LNCAP (cell line): ENCODE measurements at regions not wholly inside any gene's neighbourhood (a gene's known extent, or its start where the extent isn't known, plus 50 kb on each side); places are given as distances from the start of the nearest gene placed in this dataset.

Source experiments
- TF ChIP-seq, protein P1 (sequence below): fragments of 450-650 bp; IDR thresholded peaks from 2 replicates; pipeline ENCODE4 v1.5.1; 2017; ENCODE audit warnings: mild to moderate bottlenecking

DNA sequence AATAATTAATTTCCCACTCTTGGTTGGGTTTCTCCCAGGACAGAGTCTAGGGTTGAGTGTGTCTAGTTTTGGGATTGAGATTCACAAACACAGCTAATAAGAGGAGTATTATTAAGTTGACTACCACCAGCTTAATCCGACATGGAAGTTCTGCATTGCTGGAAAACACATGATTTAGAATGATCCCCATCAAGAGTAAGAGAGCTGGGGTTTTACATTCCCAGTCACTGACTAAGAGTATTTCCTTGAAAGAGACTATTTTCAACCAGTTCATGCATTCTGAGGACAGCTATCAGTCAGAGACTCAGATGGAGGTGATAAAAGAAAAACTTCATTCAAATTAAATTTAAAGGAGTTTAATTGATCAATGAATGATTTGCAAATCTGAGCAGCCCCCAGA lies 334.6 kb upstream of the LRATD1 start:
- TF ChIP-seq, protein P1, sequence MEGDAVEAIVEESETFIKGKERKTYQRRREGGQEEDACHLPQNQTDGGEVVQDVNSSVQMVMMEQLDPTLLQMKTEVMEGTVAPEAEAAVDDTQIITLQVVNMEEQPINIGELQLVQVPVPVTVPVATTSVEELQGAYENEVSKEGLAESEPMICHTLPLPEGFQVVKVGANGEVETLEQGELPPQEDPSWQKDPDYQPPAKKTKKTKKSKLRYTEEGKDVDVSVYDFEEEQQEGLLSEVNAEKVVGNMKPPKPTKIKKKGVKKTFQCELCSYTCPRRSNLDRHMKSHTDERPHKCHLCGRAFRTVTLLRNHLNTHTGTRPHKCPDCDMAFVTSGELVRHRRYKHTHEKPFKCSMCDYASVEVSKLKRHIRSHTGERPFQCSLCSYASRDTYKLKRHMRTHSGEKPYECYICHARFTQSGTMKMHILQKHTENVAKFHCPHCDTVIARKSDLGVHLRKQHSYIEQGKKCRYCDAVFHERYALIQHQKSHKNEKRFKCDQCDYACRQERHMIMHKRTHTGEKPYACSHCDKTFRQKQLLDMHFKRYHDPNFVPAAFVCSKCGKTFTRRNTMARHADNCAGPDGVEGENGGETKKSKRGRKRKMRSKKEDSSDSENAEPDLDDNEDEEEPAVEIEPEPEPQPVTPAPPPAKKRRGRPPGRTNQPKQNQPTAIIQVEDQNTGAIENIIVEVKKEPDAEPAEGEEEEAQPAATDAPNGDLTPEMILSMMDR: no peak

DNA sequence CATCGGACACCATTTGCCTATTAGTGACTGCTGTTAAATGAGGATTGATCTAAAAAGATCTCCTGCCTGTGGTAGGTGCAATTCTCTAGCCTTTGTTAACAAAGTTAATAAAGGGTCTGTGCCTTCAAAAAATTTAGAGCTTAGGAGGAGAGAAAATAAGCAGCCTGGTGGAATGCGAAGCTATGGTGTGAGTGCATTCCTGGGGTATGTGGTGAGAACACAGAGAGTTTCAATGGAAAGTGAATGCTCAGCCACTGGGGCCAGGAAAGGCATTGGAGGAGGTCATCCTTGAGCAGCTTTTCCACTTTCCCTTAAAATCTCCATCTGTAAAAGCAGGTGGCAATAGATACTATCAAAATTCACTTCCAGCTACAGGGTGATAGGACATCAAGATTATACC lies 331.2 kb upstream of the LRATD1 start:
- TF ChIP-seq, protein P1: no peak

DNA sequence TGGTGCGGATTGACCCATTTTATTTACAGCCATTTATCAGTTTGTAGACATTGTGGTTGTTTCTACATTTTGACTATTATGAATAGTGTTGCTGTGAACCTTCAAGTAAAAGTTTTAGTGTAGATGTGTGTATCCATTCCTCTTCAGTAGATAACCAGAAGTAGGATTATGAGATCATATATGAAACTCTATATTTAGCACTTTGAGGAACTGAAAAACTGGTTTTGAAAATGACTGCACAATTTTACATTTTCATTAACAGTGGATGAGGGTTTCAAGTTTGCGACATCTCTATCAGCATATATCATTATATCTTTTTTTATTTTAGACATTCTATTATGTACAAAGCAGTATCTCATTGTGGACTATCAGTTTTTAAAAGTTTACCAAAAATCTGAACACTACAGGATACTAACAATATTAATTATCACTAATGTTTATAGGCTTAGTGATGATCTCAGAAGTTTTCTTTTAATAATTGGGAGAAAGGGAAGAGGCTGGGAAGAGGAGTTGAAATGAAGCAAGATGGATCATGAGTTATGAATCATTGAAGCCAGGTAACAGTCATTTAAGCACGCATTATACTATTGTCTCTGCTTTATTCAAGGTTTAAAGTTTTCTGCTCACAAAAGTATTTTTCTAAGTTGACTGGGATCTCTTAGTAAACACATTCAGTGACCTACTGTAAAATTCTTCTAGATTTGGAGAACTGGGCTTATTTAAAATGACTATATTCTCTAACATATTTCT lies 329.0 kb upstream of the LRATD1 start:
- TF ChIP-seq, protein P1: no peak

DNA sequence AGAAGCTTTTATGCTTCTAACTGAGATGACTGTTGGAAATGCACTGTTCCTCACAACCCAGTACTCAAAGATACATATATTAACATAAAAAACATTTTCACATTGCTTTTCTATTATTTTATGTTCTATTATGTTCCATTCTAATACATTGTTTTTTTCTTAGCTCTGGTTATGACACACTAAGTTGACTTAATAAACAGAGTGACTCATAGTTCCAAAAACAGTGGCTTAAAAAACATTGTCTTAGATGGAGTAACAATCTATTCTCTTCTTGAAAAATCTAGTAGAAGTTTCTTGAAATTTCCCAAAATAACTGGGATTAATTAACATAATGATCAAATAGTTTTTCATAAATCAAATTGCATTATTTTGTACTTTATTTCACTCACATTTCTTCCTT lies 328.2 kb upstream of the LRATD1 start:
- TF ChIP-seq, protein P1: no peak

DNA sequence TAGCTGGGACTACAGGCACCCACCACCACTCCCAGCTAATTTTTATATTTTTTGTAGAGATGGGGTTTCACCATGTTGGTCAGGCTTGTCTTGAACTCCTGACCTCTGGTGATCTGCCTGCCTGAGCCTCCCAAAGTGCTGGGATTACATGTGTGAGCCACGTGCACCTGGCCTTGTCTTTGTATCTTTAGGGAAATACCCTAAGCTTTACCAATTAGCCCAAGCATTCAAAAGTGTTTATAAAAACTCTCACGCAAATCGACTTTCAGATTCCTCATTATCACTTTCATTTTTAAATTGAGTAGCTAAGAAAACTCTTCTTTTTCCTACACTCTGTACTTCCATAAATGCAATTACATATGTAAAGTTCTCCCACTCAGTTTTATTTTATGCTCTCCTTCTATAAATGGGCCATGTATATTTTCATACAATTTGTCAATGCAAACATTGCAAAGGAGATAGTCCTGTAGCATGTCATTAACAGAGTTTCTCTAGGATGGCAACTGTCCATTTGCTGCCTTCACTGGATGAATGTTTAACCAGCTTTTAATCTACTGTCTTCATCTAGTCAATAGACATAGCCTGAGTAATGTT lies 326.2 kb upstream of the LRATD1 start:
- TF ChIP-seq, protein P1: no peak

DNA sequence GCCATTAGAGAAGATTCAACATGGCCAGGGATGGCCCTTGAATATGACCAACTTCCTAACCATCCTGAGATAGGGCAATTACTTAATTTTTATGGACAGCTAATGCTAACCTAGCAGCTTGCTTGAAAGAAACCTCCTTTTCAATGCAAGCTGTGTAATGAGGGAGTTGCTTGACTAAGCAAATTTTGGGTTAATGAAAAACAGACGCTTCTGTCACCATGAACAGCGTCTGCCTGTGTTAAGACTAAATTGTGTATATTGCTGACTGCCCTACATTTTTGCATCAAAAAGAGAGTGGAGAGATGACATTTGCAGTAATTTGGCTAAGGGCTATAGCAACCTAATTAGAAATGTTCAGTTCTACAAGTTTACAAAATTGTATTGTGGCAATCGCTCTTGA lies 319.2 kb upstream of the LRATD1 start:
- TF ChIP-seq, protein P1: no peak

DNA sequence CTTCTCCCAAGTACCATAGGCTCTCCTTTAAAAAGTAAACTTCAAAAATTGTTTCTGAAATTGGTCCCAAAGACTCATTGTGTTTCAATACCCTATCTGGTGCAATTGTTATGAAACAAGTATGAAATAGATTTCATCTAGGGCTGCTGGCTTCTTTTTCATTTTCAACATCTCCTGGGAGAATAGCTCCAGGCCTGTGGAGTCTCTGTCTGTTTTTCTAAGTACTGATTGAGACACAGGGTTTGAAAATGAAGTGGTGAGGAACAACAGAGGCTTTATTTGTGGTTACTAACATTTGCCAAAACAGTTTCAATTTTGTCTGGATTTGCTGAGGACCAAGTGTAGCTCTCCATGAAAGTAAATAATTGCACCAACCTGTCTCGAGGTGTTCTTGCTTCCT lies 315.9 kb upstream of the LRATD1 start:
- TF ChIP-seq, protein P1: no peak

DNA sequence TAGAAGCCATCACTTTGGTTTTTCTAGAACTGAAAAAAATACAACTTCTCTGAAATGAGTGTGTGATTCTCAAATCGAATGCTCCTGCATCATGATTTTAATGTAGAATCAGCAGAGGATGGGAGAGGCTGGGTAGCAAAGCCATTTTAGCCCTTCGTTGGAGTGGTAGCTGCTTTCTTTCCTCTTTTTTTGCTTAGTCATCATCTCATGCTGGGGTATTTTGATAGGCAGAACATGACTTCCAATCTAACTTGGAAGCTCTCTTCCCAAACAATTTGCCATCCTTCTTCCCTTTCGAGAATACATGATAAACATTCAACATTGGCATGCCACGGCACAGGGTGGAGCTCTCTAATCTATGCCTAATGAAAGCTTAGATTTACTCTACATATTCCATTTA lies 311.2 kb upstream of the LRATD1 start:
- TF ChIP-seq, protein P1: no peak
